ENCODE measurements at regions not wholly inside any gene's neighbourhood (a gene's known extent, or its start where the extent isn't known, plus 50 kb on each side); places are given as distances from the start of the nearest gene placed in this dataset.

GRCh38 chr5:61910771-61911170 is 395.2 kb upstream of the KIF2A start:
- DNase-seq (ENCODE audit: low spot score): no peak

GRCh38 chr5:61912559-61912958 is 393.4 kb upstream of the KIF2A start:
- no peak for DNase-seq (ENCODE audit: low spot score)

DNA sequence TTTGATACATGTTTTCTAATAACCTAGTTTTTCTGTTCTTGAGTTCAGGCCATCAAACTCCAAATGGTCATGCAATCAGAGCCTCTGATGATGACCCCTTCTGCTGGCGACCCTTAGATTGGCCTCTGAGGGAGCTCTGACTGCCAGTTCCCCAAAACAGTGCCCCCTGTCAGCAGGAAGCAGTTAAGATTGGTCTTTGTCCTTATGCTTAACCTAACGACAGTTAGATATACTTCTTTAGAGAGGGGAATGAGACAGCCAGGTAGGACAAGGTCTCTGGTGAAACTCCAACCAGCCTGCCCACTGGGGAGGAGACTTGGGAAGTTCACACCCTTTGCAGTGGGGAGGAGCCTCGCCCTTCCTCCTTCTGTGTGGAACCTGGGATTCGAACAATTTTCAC is 390.4 kb upstream of the KIF2A start:
- DNase-seq (ENCODE audit: low spot score): no peak

- no peak for DNase-seq (ENCODE audit: low spot score)
These were observed 389.1 kb upstream of the KIF2A start for GRCh38 chr5:61916621-61917620.

GRCh38 chr5:61918611-61919010 is 387.4 kb upstream of the KIF2A start:
- DNase-seq (ENCODE audit: low spot score): no peak

GRCh38 chr5:61919920-61920319 is 386.1 kb upstream of the KIF2A start:
- no peak for DNase-seq (ENCODE audit: low spot score)

DNA sequence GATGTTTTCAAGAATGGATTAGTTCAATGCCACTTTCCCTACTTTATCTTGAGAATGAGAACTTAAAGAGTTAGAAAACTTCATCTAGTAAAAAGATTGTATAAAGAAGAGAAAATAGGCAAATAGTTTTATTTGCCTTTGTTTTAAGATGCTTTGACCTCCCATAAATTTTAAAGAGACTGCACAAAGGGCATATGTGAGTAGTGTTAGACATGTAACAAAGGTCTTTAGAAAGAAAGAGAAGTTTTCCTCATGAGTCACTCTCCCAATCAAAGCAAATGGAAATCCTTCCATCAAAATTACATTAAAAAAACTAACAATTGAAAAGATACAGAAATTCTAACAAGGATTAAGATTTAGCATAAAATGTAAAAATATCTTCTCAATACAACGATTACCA is 381.8 kb upstream of the KIF2A start:
- DNase-seq (ENCODE audit: low spot score): no peak

GRCh38 chr5:61926911-61927310 is 379.1 kb upstream of the KIF2A start:
- no peak for DNase-seq (ENCODE audit: low spot score)

- no peak for DNase-seq (ENCODE audit: low spot score)
These were observed 374.8 kb upstream of the KIF2A start for GRCh38 chr5:61931236-61931635.

DNA sequence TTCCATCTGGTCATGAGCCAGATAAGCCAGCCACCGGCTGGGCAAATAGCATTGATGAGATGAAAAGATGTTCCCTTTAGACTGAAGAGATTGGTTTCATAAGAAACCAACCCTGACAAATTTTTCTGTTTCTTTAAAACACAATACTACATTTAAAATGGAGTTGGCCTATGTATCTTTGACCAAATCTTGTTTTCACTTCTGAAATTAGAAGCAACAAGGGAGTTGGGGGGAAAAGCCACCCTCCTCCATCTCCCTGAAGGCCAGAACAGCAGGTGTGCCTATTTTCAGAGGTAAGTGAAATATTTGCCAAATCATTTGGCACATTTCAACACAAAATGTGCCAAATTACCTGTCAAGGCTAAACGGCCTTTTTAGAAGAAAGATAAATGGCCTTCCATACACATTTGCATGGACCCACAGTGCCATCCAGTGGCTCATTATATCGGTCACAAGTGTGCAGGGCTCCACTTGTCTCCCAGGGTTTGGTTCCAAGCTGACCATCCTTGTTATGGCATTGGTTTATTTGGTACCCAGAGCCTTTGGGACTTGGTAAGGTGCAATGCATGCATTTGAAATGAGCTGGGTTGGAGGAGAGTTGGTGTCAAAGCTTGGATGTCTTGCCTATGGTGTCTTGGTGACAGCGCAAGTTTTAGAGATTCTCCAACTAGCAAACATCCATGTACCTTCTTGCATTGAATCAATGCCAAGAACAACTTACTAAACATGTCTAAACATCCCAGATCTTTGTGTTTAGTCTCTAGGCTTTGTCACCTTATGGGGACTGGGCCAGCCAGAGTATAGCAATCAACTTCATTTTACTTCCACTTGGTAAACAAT is 372.0 kb upstream of the KIF2A start:
- no peak for DNase-seq (ENCODE audit: low spot score)

DNA sequence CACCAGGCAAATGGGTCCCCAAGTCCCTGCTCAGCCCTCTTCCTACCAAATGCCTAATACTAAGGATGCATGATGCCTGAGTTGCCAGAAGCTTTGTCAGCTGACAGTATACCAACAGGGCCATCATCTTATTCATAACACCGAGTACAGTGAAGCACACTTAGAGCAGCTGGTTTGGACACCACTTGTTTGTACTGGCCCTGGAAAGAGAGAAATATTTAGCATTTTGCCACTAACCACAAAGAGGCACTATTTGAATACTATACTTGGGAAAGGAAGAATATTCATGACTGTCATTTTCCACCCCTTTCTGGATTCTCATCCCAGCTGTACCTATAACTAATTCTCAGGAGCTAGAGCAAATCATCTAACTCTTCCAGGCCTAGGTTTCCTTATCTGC is 364.4 kb upstream of the KIF2A start:
- DNase-seq (ENCODE audit: low spot score): no peak

GRCh38 chr5:61942462-61943049 is 363.4 kb upstream of the KIF2A start:
- no peak for DNase-seq (ENCODE audit: low spot score)

DNA sequence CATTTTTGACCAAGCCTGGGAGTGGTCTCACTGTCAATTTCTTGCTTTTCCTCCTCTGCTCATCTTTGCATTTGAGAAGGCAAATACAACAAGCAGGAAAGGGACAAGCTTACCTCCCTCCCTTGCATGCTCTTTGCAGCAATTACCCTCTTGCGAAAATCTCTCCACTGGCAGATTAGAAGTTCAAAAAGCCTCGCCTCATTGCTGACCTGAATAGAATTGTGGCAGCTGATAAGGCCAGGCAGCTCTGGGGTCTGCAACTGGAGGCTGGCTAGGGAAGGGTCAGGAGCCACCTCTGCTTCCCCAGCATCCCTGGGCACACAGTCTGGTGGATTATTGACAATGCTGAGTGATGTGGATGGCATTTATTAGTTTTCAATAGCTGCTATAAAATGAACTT is 362.3 kb upstream of the KIF2A start:
- DNase-seq (ENCODE audit: low spot score): no peak

DNA sequence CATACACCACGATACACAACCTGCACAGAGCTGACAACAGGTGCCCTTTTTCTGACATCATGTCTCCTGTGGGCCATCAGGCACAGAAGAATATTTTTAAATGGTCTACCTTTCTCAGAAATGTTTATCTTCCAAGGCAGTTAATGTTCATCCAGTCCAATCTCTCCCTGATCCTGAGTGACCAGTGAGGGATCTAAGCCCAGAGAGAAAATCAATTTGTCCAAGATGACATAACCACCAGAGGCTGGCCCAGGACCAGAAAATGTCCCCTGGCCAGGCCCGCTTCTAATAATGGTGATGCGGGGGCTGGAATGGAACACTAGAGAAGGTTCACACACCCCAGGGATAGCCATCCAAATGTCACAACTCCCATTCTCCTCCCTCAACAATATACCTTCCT is 357.9 kb upstream of the KIF2A start:
- no peak for DNase-seq (ENCODE audit: low spot score)

GRCh38 chr5:61949054-61949678 is 356.8 kb upstream of the KIF2A start:
- DNase-seq (ENCODE audit: low spot score): no peak

DNA sequence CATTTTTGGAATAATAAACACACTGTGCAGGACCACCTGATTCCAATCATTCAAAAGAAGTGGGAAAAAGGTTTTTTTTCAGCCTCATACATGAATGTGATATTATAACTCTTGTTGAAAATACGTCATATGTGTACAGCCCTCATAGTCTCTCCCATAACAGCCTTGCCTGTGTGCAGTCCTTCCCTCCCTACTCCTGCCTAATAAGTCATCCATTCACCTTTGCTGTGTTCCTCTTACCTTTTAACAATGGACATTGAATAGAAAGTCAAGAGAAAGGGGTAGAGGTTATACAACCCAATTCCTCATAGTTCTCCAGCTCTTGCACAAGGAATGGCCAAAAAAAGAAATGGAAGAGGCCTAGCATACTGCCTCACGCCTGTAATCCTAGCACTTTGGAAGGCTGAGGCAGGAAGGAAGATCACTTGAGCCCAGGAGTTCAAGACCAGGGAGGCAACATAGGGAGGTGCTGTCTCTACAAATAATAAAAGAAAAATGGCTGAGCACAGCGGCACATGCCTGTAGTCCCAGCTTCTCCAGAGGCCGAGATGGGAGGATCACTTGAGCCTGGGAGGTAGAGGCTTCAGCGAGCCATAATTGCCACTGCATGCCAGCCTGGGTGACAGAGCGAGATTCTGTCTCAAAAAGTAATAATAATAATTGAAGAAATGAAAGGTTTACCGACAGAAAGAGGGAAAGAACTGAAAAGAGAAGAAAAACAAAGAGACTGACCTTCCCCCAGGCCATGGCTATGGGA is 356.1 kb upstream of the KIF2A start:
- no peak for DNase-seq (ENCODE audit: low spot score)

DNA sequence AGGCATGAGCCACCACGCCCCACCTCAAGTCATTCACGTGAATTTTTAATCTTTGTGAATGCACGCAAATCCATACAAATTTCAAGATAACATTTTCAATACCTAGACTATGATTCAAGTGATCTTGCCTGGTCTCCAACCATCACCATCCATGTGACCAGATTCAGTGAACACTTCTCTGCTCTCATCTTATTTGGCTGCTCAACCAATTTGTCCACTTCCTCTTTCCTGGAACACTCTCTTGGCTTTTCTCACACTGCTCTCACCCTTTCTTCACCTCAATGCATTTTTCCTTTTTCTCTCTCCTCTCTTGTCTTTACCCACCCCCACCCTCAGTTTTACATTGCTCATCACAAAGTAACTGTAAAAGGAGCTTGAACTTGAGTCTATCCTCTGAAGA is 354.7 kb upstream of the KIF2A start:
- no peak for DNase-seq (ENCODE audit: low spot score)

- no peak for DNase-seq (ENCODE audit: low spot score)
These were observed 352.1 kb upstream of the KIF2A start for GRCh38 chr5:61953913-61954312.

DNA sequence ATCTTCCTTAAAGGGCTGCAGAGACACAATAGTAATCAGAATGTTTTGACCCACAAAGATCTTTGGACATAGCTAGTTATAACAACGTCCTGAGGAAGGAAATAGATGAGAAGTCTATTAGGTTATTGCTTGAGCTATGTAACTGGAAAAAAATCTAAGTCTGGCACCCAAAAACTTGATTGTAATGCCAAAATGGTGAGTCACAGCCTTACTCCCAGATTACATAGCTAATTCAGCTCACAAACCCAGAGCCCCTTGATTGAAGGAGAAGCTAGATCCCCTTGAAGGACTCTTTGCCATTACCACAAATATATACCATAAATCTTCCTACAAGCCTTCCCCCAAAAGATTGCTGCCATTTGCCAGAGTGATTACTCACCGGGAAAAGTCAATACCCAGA is 341.8 kb upstream of the KIF2A start:
- no peak for DNase-seq (ENCODE audit: low spot score)

DNA sequence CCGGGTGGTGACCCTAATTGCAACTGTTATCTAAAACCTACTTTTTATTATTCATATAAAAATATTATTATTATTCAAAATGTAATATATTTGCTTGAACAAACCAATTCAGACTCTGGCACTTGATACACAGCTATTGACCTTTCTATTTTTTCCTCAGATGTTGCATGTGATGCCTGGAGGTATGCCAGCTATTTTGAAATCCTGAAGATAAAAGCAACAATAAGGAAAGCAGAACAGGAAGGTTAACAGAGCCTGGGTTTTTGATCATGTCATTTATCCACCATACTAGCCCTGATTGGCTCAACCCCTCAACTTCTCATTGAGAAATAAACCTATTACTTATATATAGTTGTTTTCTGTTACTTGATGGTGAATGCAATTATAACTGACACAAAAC is 340.9 kb upstream of the KIF2A start:
- DNase-seq (ENCODE audit: low spot score): no peak

DNA sequence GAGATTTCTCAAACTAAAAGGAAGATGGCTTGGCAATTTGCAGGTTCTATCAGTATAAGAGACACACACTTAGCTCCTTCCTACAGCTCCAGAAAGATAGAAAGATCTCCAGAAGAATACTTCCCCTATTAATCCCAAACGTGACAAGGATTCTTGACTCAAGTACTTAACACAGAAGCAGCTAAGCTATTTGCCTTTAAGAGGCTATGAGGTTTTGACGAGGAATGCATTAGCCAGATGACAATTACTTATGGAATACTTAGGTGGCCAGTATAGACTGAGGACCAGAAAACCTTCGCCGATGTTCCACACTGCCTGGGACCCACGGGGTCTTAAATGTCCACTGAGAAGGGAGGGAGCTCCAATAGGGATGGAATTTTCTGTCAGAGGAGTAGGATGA is 340.5 kb upstream of the KIF2A start:
- DNase-seq (ENCODE audit: low spot score): no peak
